Right renal pelvis (tissue), 4 donors: ENCODE measurements at regions not wholly inside any gene's neighbourhood (a gene's known extent, or its start where the extent isn't known, plus 50 kb on each side); places are given as distances from the start of the nearest gene placed in this dataset.

Experiments used
- DNase-seq, 4 donors: peaks; one replicate each; pipeline ENCODE4 v3.0.0-alpha.2; 2013; ENCODE audit warnings: low read depth in 4 of 4, low spot score in 3 of 4, missing footprints in 1 of 4

DNA sequence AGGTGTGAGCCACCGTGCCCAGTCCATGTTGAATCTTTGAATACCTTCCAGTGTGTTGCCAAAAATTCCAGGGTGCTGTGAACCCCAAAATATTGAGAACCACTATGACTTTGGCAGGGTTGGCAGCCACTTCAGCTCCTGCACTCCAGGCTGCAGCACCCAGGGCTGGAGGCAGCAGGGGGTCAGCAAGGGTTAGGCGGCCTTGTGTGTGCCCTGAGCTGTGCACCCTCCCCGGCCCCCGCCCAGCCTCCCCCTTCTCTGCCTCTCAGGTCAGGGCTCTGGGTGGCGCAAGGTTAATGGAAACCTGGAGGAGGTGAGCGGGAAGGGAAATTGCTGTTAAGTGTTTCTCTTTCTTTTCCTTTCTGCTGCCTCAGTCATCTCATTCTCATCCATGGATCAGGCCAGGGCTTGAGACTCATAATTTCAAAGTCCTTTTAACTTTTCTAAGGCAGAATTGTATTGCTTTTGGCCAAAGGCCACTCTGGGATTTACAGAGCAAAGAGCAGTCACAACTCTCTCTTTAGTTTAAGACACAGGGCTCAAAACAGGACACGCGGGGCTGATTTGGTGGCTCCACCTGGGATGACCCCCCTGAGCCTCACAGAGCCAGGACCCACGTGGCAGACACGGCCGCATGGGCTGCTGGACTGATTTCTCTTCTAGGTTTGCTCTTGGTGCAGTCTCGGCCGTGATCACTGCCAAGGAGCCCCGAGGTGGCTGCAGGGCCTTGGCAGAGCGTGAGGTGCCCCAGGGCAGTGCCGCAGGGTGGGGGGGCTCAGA lies 212.3 kb downstream of the PTPRU start:
- DNase-seq = no peak

DNA sequence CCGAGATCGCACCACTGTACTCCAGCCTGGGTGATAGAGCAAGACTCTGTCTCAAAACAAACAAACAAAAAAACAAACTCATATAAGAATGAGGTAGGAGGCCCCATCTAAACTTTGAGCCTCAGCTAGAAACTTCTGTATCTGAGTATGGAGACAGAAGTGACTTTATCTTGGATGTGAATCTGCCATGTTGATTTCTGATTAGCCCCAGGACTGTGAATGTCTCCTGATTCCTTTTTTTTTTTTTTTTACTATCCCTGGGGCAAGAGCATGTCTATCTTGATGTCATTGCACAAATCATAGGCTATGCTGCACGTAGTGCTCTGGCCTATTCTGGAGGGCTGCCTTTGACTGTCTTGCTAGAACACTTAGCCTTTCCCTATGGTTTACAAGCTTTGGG lies 211.0 kb downstream of the PTPRU start:
- DNase-seq = no peak

DNA sequence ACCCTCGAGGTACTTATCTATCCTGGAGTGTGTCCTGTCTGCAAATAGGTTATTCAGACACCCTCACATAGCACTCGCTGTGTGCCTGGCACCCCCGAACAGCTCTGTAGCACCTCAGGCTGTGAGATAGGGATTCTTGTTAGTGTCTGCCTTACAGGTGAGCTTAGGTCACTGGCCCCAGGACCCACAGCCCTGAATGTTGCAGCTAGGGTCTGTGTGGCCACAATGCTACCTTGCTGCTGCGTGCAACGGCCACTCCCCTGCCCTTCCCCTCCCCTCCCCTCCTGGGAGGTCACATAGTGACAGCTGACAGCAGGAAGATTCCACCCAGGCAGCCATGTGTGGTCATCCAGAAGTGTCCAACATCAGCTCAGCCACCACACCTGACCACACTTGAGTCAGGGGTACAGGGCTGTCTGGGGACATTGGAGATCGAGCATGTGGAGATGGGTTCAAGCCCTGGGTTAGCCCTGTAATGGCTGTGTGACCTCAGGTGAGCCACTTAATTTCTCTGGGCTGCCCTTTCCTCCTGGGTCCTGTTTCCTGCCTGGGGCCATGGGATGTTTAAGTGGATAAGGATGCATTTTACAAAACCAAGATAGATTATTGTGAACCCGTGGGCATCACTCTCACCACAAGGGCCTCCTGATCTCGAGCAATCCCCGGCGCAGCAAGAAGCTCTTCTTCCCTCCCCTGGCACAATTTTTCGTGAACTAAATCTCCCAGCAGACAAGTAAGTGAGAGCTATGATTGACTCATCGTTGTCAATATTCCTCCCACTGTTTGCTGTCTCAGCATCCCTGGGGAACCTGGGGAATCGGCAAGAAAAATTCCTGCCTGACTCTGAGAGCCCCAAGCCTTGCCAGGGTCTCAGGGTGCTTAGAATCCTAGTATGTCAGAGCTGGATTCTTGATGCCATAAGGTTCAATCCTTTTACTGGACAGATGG lies 208.7 kb downstream of the PTPRU start:
- DNase-seq = no peak

DNA sequence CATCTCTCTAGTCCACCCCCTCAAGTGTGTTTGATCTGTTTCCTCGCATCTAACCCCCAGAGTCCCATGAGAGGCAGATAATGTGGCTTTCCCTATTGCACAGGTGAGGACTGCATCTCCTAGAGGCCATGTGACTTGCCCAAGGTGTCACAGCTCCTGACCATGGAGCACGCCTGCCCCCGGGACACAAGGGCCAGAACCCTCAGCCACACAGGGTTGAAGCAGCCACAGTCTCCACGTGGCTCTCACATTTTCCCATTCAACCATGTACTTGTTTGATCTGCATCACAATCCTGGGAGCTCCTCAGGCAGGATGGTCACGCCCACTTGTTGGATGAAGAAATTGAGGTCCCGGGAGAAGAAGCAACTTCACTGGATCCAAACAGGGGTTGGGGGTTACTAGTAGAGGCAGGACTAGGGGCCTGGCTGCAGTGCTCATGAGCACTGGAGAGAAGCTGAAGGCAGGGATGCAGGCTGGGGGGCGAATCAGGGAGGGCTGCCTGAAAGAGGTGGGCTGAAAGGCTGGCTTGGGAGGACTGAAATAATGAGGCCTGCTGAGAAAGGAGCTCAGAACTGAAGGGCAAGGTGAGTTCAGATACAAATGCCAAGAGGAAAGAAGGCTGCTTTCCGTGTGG lies 207.9 kb downstream of the PTPRU start:
- no peak for DNase-seq

DNA sequence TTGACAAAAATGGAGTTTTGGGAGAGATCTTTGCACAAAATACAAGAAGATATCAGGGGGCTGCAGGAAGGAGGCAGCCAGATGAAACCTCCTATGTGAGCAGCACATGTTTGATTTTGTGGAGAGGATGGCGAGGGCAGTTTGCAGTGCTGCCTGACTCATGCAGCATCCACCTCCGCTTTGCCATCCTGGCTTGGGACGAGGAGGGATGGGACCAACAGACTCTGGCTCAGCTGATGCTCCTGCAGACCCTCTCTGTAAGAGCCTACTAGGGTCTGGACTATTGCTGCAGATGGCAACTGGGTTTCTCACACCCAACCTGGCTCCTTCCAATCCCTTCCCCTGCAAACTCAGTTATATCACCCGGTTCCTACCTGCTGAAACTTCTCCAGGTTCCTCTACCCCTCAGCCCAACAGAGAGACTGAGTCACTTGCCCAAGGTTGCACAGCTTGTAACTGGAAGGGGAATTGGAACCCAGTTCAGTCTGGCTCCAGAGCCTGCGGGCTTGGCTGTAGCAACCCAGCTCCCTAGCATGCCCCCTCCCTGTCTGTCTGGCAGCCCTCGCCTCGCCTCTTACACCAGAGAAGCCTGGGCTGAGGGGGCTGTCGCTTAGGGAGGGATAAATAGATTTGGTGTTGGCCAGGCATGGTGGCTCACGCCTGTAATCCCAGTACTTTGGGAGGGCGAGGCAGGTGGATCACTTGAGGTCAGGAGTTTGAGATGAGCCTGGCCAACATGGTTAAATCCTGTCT lies 205.8 kb downstream of the PTPRU start:
- DNase-seq = no peak

DNA sequence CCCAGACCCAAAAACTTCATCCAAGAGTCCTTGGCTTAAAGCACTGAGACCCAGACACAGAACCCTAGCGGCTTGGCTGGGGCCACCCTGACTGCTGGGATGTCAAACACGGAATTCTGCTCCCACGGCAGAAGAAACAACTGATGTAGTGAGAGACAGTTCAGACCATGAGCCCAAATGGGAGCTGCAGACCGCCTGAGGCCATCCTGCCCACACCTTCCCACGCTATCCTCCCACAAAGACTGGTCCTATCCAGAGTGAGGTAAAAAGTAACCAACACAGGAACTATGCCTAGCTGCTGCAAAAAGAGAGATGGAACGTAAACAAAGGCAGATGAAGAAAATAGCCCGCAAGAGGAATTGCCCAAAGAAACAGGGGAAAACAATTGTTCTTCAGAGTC lies 203.3 kb downstream of the PTPRU start:
- DNase-seq = no peak

DNA sequence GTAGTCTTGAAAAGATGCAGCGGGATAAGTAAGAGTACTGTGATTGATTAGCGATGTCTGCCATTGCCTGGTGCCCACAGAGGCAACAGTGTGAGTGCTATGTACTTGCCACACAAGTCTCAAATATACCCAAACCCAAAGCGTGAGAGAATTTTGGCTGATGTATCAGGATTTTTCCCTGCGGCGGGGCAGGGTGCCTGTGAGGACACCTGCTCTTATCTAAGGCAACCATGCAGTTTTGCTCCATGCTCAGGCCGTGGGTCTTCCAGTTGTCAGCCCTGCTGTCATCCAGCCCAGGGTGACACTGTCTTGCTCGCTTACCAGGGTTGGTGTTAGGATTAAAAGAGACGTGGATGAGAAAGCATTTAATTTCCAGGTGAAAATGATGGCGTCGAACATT lies 202.7 kb downstream of the PTPRU start:
- no peak for DNase-seq

DNA sequence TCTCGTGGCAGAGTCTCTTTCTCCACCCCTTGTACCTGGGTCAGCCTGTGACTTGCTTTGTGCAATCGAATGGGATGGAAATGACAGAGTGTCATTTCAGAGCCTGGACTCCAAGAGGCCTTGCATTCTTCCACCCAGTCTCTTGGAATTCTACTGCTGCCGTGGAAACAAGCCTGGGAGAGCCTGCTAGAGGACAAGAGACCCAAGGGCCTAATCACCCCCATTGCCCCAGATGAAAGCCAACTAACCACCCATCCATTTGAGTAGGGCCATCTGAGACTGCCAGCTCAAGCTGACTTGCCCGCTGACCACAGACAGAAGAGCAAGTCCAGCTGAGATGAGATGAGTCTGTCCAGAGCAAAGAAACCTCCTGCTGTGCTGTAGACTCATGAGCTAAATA lies 201.6 kb downstream of the PTPRU start:
- no peak for DNase-seq

DNA sequence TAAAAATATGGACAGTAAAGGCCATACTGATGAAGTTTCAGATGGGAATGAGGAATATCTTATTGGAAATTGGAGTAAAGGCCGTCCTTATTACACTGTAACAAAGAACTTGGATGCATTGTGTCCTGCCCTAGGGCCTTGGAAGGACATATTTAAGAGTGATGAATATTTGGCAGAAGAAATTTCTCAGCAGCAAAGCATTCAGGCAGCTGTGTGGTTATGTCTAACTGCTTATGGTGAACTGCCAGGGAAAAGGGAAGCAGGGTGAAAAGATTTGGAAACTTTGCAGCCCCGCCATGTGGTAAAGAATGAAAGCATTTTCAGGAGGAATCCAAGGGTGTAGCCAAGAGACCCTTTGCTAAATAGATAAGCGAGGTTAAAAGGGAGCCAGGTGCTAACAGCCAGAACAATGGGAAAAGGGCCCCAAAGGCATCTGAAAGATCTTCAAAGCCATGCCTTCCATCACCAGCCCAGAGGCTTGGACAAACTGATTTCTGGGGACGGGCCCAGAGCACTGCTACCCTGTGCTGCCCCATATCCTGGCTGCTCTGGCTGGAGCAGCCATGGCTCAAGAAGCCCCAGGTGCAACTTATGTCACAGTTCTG lies 200.0 kb downstream of the PTPRU start:
- DNase-seq = no peak

DNA sequence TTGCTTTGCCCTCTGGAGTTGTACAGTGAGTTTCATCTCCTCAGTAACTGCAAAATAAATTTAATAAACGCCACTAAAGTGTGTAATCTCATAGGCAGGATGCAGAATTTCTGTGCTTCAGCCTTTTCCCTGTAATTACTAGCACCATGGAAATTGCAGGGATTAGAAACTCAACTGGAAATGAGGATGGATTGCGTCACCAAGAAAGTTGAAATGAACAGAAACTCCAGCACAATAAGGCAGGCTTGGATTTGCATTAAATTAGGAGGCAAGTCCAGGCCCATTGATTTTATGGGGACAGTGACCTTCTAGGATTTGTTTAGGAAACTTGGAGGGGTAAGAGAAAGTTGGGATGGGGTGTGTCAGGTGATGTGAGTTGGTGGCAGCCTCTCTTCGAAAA lies 197.5 kb downstream of the PTPRU start:
- no peak for DNase-seq

DNA sequence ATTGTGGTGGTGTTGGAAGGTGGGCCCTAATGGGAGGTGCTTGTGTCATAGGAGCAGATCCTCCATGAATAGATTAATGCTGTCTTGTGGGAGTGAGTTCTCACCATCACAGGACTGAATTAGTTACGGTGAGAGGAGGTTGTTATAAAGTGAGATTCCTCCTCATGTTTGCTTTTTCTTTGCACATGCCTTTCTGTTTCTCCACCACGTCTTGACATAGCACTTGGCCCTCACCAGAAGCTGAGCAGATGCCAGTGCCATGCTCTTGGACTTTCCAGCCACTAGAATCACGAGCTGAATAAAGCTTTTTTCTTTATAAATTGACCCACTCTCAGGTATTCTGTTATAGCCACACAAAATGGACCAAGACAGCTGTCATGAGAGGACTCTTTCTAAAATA lies 194.8 kb downstream of the PTPRU start:
- DNase-seq = no peak

DNA sequence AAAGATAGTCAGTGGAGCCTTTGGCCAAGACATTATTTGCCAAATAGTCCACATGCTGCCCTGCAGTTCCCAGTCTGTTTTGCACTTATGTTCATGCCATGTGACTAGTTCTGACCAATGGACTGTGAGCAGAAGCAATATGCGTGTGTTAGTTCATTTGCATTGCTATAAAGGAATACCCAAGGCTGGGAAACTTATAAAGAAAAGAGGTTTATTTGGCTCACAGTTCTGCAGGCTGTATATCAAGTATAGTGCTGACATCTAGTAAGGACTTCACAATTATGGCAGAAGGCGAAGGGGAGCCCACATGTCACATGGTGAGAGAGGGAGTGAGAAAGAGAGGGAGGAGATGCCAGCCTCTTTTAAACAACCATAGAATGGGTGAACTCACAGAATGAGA lies 193.3 kb downstream of the PTPRU start:
- DNase-seq = no peak

DNA sequence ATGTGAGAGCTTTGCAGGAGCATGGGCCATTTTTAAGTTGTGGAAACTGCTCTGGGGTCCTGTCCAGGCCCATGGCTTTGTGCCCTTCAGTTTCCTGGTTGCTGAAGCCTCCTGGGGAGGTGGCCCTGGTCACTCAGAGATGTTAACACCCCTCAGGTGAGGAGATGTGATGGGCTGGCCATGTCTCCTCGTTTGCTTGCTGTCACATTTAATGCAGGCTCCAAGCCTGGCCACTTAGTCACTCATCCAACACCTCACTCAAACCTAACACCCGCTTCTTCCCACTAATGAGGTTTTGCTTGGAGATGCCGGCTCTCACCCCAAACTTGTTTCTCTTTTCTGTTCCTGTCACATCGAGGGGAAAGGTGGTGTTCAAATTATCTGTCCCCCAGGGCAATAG lies 192.7 kb downstream of the PTPRU start:
- DNase-seq = no peak

DNA sequence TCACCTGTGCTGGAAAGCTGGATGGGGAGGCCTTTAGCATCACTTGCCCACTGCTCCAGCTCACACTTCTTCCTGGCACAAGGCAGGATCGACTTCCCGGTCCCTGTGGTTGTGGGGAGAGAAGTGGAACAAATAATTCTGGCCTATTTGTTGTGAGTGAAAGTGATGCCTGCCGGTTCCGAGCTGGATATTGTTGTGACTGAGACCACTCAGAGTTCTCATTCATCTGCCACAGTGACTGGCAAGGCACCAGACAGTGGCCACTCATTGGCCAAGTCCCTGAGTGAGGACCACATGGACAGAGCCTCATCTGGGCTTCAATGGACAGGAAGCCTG lies 191.9 kb downstream of the PTPRU start:
- no peak for DNase-seq

DNA sequence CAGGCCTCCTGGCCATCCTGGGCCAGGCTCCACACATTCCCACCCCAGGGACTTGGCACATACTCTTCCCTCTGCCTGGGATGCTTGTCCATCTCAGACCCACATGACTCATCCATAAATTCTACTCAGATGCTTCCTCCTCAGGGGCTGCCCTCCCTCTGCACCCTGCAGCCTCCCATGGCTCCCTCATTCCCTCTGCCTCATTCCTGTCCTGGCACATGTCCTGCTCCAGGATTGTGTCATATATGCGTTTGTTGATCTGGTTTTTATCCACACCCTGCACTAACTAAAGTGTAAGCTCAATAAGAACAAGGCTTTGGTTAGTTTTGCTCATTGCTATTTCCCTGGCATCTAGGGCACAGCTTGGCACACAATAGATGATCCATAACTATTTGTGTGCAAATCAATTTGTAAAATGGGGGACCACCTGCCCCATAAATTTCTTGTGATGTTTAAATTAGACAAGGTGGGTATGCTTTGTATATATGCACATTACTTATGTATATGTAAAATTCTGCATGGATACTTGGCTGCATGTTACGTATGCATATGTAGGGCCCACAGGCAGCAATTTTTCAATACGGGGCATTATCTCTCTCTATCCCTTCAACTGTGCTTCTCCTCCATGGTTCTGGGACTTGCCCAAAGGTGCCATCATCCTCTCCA lies 191.4 kb downstream of the PTPRU start:
- no peak for DNase-seq

DNA sequence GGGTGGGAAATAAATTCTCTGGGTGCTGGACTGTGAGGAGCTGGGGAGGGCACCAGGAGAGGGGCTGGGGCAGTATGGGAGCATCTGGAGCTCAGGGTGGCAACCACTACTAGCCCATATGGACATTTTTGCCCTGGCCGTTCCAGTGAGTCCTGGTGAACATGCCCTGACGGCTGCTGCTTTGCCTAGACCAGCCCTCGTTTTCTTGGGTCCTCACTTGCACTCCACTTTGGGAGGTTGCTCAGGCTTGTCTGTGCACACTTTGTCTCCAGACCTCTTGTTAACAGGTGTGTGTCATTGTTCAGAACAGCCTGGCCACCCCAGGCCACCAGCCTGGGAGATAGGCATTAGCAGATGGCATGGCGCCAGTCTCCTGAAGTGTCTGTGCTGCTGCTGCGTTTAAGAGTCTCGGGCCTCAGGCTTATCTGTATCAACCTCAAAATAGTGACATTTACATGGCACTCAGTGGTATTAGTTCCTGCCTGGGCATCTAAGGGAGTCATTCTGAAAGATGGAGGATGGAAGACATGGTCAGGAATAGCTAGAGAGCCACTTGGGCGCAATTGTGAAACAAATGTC lies 190.5 kb downstream of the PTPRU start:
- no peak for DNase-seq

DNA sequence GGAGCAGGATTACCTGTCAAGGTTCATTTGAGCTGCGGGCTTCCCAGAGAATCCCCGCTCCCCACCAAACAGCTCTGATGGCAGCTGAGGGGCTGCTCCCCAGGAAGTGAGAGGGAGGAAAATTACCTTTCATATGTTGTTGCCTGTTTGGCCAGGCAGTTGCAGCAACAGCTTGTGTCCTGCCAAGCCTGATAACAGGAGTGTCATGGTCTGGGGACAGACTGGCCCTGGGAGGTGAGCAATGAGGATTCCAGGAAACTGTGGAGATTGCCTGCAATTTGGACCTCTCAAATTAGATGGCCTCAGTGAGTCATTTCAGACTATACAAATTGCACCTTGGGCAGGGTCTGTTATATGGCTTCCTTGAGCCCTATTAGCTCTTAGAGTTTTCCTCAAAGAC lies 189.3 kb downstream of the PTPRU start:
- no peak for DNase-seq

DNA sequence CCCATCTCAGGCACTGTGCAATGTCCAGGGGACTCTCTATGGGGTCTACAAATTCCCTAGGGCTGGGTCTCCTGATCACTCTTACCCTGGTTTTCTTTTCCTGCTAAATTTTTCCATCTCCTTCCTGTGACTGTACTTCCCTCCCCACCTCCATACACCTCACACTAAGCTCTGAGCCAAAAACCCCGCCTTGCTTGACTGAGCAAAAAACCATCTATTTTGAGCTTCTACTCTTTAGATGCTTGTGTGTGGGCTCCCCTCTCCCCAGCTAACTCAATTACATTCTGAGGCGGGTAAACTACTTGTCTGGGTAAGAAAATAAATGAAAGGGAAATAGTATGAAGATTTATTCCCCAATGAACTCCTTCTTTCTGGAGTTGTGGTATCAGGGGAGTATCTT lies 187.9 kb downstream of the PTPRU start:
- no peak for DNase-seq

DNA sequence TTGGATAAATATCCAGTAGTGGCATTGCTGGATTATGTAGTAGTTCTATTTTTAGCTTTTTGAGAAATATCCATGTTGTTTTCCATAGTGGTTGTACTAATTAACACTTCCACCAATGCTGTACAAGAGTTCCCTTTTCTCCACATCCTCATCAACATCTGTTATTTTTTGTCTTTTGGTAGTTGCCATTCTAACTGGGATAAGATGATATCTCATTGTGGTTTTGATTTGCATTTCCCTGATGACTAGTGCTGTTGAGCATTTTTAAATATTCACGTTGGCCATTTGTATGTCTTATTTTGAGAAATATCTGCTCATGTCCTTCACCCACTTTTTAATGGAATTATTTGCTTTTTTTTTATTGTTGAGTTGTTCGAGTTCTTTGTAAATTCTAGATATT lies 183.9 kb downstream of the PTPRU start:
- no peak for DNase-seq

DNA sequence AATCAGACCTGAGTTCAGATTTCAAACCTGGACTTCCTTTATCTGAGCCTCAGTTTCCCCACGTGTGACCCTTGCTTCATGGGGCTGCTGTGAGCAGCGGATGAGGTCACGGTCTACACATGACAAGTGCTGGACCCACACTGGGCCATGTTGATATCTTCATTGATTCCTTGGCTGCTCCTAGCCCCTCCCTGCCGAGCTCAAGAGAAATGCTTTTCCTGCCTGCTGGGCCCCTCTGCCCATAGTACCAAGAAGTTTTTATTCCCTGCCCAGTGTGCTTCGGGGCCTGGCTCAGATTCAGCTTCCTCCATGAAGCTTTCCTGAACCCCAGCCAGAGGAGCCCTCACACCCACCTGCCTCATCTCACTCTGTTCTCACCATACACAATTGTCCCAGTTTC lies 181.6 kb downstream of the PTPRU start:
- DNase-seq = no peak
